Rectal smooth muscle tissue (tissue), 1 donor: ENCODE measurements at regions not wholly inside any gene's neighbourhood (a gene's known extent, or its start where the extent isn't known, plus 50 kb on each side); places are given as distances from the start of the nearest gene placed in this dataset.
A peak's percentile ranks its signal among the peaks of the same experiment; 100 is the strongest.
"Not testable (repeated sequence)": the region's sequence is repeated elsewhere in the genome, so short reads cannot be mapped to it uniquely, and the experiment has no call there.

Experiments
- H3K27ac ChIP-seq: one replicate; pipeline ENCODE4 v1.7.0; 2013; ENCODE audit warnings: low read depth, low read length, inconsistent platforms
- H3K27me3 ChIP-seq: one replicate; pipeline ENCODE4 v1.7.0; 2013; ENCODE audit warnings: low read length; ENCODE audit not compliant: control insufficient read depth, insufficient read depth
- H3K36me3 ChIP-seq: one replicate; pipeline ENCODE4 v1.7.0; 2013; ENCODE audit warnings: low read length; ENCODE audit not compliant: control insufficient read depth, insufficient read depth
- H3K4me1 ChIP-seq: one replicate; pipeline ENCODE4 v1.7.0; 2013; ENCODE audit warnings: low read length; ENCODE audit not compliant: control insufficient read depth, insufficient read depth
- H3K4me3 ChIP-seq: one replicate; pipeline ENCODE4 v1.7.0; 2013; ENCODE audit warnings: low read length
- H3K9ac ChIP-seq: one replicate; pipeline ENCODE4 v1.7.0; 2013; ENCODE audit warnings: low read length

GRCh38 chr12:42030588-42030987 lies 114.1 kb downstream of the GXYLT1 start:
- Histone ChIP-seq H3K9ac (no peak overlapping the region), H3K4me1 (no peaks in the 10 kb centered on the region), H3K27ac (no peak overlapping the region), H3K4me3 (no peak overlapping the region), H3K36me3 (no peaks in the 10 kb centered on the region), H3K27me3 (no peaks in the 10 kb centered on the region)

- Histone ChIP-seq H3K4me3 (no peak overlapping the region), H3K36me3 (no peaks in the 10 kb centered on the region), H3K9ac (no peak overlapping the region), H3K4me1 (no peaks in the 10 kb centered on the region), H3K27ac (no peak overlapping the region), H3K27me3 (no peaks in the 10 kb centered on the region)
These were observed 117.1 kb downstream of the GXYLT1 start for GRCh38 chr12:42027546-42027945.

GRCh38 chr12:42024495-42024830 lies 120.2 kb downstream of the GXYLT1 start:
- Histone ChIP-seq H3K27me3 (no peaks in the 10 kb centered on the region), H3K27ac (no peak overlapping the region), H3K4me1 (no peaks in the 10 kb centered on the region), H3K4me3 (no peak overlapping the region), H3K9ac (no peak overlapping the region), H3K36me3 (no peaks in the 10 kb centered on the region)

- H3K27ac ChIP-seq, result no peak overlapping the region
- peak overlapping the region; percentile 66 for H3K4me3 ChIP-seq
- H3K36me3 ChIP-seq, result no peaks in the 10 kb centered on the region
- no peak overlapping the region for H3K9ac ChIP-seq
- no peaks in the 10 kb centered on the region for H3K27me3 ChIP-seq
- H3K4me1 ChIP-seq, result no peaks in the 10 kb centered on the region
These were observed 120.8 kb downstream of the GXYLT1 start for GRCh38 chr12:42023733-42024494.

GRCh38 chr12:42021937-42022336 lies 122.7 kb downstream of the GXYLT1 start:
- not testable (repeated sequence) for H3K36me3 ChIP-seq, H3K27ac ChIP-seq, H3K4me3 ChIP-seq, H3K4me1 ChIP-seq, H3K9ac ChIP-seq, H3K27me3 ChIP-seq

GRCh38 chr12:42021469-42021868 lies 123.2 kb downstream of the GXYLT1 start:
- Histone ChIP-seq H3K27me3 (no peaks in the 10 kb centered on the region), H3K9ac (no peak overlapping the region), H3K4me3 (no peak overlapping the region), H3K36me3 (no peaks in the 10 kb centered on the region), H3K27ac (no peak overlapping the region), H3K4me1 (no peaks in the 10 kb centered on the region)

- Histone ChIP-seq H3K36me3 (no peaks in the 10 kb centered on the region), H3K4me3 (no peak overlapping the region), H3K4me1 (no peaks in the 10 kb centered on the region), H3K27me3 (no peaks in the 10 kb centered on the region), H3K27ac (no peak overlapping the region), H3K9ac (no peak overlapping the region)
These were observed 124.4 kb downstream of the GXYLT1 start for GRCh38 chr12:42020226-42020625.

- Histone ChIP-seq H3K4me1 (no peaks in the 10 kb centered on the region), H3K9ac (no peak overlapping the region)
These were observed 124.9 kb downstream of the GXYLT1 start for GRCh38 chr12:42019746-42020145.

GRCh38 chr12:42017051-42017450 lies 127.6 kb downstream of the GXYLT1 start:
- Histone ChIP-seq H3K9ac (no peak overlapping the region), H3K36me3 (no peaks in the 10 kb centered on the region), H3K4me3 (no peak overlapping the region), H3K27ac (no peak overlapping the region), H3K4me1 (no peaks in the 10 kb centered on the region), H3K27me3 (peaks cover 2% of the 10 kb centered on the region)

More at GRCh38 chr12:42019746-42020145, 124.9 kb downstream of the GXYLT1 start:
- Histone ChIP-seq H3K27me3 (peaks cover 2% of the 10 kb centered on the region), H3K27ac (no peak overlapping the region), H3K4me3 (no peak overlapping the region), H3K36me3 (no peaks in the 10 kb centered on the region)

- Histone ChIP-seq H3K27me3 (peaks cover 2% of the 10 kb centered on the region), H3K9ac (no peak overlapping the region), H3K36me3 (no peaks in the 10 kb centered on the region), H3K4me1 (no peaks in the 10 kb centered on the region), H3K4me3 (no peak overlapping the region), H3K27ac (no peak overlapping the region)
These were observed 129.6 kb downstream of the GXYLT1 start for GRCh38 chr12:42015051-42015461.

- not testable (repeated sequence) for H3K9ac ChIP-seq, H3K36me3 ChIP-seq, H3K27ac ChIP-seq, H3K27me3 ChIP-seq, H3K4me3 ChIP-seq, H3K4me1 ChIP-seq
These were observed 132.2 kb downstream of the GXYLT1 start for GRCh38 chr12:42012501-42012900.

GRCh38 chr12:42010715-42011114 lies 134.0 kb downstream of the GXYLT1 start:
- Histone ChIP-seq H3K9ac (no peak overlapping the region), H3K27me3 (peaks cover 2% of the 10 kb centered on the region), H3K4me3 (no peak overlapping the region), H3K36me3 (no peaks in the 10 kb centered on the region), H3K27ac (no peak overlapping the region), H3K4me1 (no peaks in the 10 kb centered on the region)

- Histone ChIP-seq H3K27me3 (peaks cover 2% of the 10 kb centered on the region), H3K36me3 (no peaks in the 10 kb centered on the region), H3K4me1 (no peaks in the 10 kb centered on the region), H3K27ac (no peak overlapping the region), H3K4me3 (no peak overlapping the region), H3K9ac (no peak overlapping the region)
These were observed 134.4 kb downstream of the GXYLT1 start for GRCh38 chr12:42010257-42010656.
